Endodermal cell (in vitro differentiated cells): ENCODE measurements at regions not wholly inside any gene's neighbourhood (a gene's known extent, or its start where the extent isn't known, plus 50 kb on each side); places are given as distances from the start of the nearest gene placed in this dataset.

Experiments used
- DNase-seq: peaks from one replicate; pipeline ENCODE4 v3.0.0-alpha.2; 2017
- H3K27ac ChIP-seq: 2 replicates; pipeline ENCODE4 v1.5.1; 2013; ENCODE audit warnings: mild to moderate bottlenecking, low read depth, low read length, moderate library complexity
- H3K27me3 ChIP-seq: 2 replicates; pipeline ENCODE4 v1.6.1; 2013; ENCODE audit warnings: mild to moderate bottlenecking, low read length, moderate library complexity; ENCODE audit not compliant: insufficient read depth, control insufficient read depth, poor library complexity, severe bottlenecking
- H3K36me3 ChIP-seq: 2 replicates; pipeline ENCODE4 v1.7.0; 2013; ENCODE audit warnings: mild to moderate bottlenecking, low read length, moderate library complexity; ENCODE audit not compliant: control insufficient read depth, insufficient read depth
- H3K4me1 ChIP-seq: one replicate; pipeline ENCODE4 v1.7.0; 2013; ENCODE audit warnings: low read length; ENCODE audit not compliant: control insufficient read depth, insufficient read depth
- H3K4me3 ChIP-seq: 2 replicates; pipeline ENCODE4 v1.5.1; 2013; ENCODE audit warnings: mild to moderate bottlenecking, low read length, moderate library complexity
- H3K9ac ChIP-seq: 2 replicates; pipeline ENCODE4 v1.6.1; 2013; ENCODE audit warnings: mild to moderate bottlenecking, low read length, moderate library complexity; ENCODE audit not compliant: poor library complexity, severe bottlenecking; ENCODE audit errors: extremely low read depth
- H3K9me3 ChIP-seq: 2 replicates; pipeline ENCODE4 v1.6.1; 2013; ENCODE audit warnings: mild to moderate bottlenecking, low read length, moderate library complexity; ENCODE audit not compliant: control insufficient read depth
- H3K27ac Mint-ChIP-seq: 2 replicates; pipeline ENCODE4 v1.8.0; 2020; ENCODE audit warnings: mixed read lengths
- H3K27me3 Mint-ChIP-seq: 2 replicates; pipeline ENCODE4 v1.8.0; 2021; ENCODE audit warnings: mild to moderate bottlenecking, mixed read lengths; ENCODE audit not compliant: insufficient read depth
- H3K36me3 Mint-ChIP-seq: 2 replicates; pipeline ENCODE4 v1.8.0; 2020; ENCODE audit warnings: low read depth, mixed read lengths
- H3K4me1 Mint-ChIP-seq: 2 replicates; pipeline ENCODE4 v1.8.0; 2020; ENCODE audit warnings: mixed read lengths
- H3K4me3 Mint-ChIP-seq: 2 replicates; pipeline ENCODE4 v1.8.0; 2020; ENCODE audit warnings: mild to moderate bottlenecking, moderate library complexity, mixed read lengths
- H3K9me3 Mint-ChIP-seq: 2 replicates; pipeline ENCODE4 v1.8.0; 2020; ENCODE audit warnings: mild to moderate bottlenecking, mixed read lengths
- WGBS, 2 experiments: methylation state at CpG; one replicate each; pipeline versions ENCODE4 v1.1.5 to v1.1.7; 2013; ENCODE audit warnings: missing lambda C conversion rate in 2 of 2, mixed read lengths in 1 of 2; ENCODE audit not compliant: insufficient coverage in 1 of 2, insufficient read length in 1 of 2; 5-methylcytosine and 5-hydroxymethylcytosine counted together
- TF ChIP-seq, protein P1 (sequence below): fragments of 200-600 bp; sonication (generic); conservative IDR thresholded peaks from 2 replicates; pipeline ENCODE4 v1.5.0; 2021; ENCODE audit warnings: antibody characterized with exemption, mild to moderate bottlenecking

DNA sequence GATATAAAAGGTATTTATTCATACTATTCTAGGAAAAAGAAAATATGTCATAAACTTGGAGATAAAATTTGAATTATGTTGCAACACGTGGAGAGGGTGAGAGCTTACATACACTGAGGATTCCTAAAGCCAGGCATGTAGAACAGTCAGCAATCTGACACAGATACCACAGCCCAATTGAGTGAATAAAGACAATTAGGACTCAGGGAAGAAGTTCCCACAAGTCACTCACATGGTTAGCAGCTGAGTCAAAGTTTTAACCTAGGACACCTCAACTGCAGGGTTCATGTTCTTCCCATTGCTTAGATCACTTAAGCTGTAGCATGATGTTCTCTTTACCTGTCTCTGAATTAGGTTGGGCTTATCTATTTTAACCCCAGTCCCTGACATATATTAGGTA lies 189.5 kb downstream of the CMPK2 start:
- Histone ChIP-seq H3K36me3 (no peaks in the 10 kb centered on the region), H3K9ac (no peak overlapping the region), H3K27me3 (no peaks in the 10 kb centered on the region), H3K9me3 (no peaks in the 10 kb centered on the region), H3K27ac (no peak overlapping the region), H3K4me3 (no peak overlapping the region), H3K4me1 (peaks cover 4% of the 10 kb centered on the region)
- Mint-ChIP-seq H3K4me3 (no peak overlapping the region), H3K27ac (no peak overlapping the region), H3K36me3 (no peaks in the 10 kb centered on the region), H3K9me3 (no peaks in the 10 kb centered on the region), H3K4me1 (peaks cover 8% of the 10 kb centered on the region), H3K27me3 (no peaks in the 10 kb centered on the region)
- DNase-seq = no peak
- 83 to 85% methylated on average over 1 of the region's 1 CpG for WGBS, 2 experiments
- TF ChIP-seq, protein P1, sequence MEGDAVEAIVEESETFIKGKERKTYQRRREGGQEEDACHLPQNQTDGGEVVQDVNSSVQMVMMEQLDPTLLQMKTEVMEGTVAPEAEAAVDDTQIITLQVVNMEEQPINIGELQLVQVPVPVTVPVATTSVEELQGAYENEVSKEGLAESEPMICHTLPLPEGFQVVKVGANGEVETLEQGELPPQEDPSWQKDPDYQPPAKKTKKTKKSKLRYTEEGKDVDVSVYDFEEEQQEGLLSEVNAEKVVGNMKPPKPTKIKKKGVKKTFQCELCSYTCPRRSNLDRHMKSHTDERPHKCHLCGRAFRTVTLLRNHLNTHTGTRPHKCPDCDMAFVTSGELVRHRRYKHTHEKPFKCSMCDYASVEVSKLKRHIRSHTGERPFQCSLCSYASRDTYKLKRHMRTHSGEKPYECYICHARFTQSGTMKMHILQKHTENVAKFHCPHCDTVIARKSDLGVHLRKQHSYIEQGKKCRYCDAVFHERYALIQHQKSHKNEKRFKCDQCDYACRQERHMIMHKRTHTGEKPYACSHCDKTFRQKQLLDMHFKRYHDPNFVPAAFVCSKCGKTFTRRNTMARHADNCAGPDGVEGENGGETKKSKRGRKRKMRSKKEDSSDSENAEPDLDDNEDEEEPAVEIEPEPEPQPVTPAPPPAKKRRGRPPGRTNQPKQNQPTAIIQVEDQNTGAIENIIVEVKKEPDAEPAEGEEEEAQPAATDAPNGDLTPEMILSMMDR = no peak

DNA sequence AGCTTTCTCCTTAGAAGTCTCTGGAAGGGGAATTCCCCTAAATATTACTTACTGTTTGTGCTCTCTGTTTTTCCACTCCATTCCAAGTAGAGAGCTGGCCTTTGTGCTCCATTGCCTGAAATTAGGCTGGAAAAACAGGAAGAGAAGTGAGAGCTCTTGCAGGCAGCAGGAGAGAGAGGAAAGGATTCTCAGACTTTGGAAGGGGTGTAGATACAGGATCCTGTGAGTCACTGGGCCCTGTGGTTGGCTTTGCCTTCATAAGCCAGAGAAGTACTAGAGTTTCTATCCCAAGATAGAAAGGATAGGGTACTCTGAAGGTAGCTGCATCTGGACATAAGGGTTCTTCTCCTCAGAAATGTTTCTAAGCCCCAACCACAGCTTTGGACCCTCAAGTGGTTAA lies 188.9 kb downstream of the CMPK2 start:
- H3K27ac Mint-ChIP-seq = no peak overlapping the region
- no peaks in the 10 kb centered on the region for H3K27me3 Mint-ChIP-seq
- Histone ChIP-seq H3K27ac (no peak overlapping the region), H3K9ac (no peak overlapping the region), H3K36me3 (no peaks in the 10 kb centered on the region), H3K27me3 (no peaks in the 10 kb centered on the region), H3K4me3 (no peak overlapping the region), H3K4me1 (peaks cover 4% of the 10 kb centered on the region), H3K9me3 (no peaks in the 10 kb centered on the region)
- TF ChIP-seq, protein P1 = no peak
- H3K9me3 Mint-ChIP-seq = no peaks in the 10 kb centered on the region
- no peaks in the 10 kb centered on the region for H3K36me3 Mint-ChIP-seq
- H3K4me1 Mint-ChIP-seq = peaks cover 13% of the 10 kb centered on the region
- H3K4me3 Mint-ChIP-seq = no peak overlapping the region
- DNase-seq = no peak

DNA sequence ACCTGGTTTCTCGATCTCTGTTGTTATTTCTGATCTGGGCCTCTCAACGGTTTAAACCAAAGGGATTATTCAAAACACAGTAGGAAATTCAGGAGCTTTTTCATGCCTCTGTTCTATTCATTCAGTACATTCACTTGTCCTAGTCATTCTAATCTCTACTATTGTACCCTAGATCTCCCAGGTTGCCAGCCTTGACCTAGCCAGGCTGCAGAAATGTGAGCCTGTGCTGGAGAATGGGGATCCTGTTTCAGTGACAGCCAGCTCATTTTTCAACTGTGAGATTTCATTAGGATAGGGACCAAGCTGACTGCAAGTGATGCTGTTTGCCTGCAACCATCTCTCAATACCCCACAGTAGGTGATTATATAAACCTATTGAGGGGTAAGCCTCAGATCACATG lies 186.2 kb downstream of the CMPK2 start:
- no peaks in the 10 kb centered on the region for H3K9me3 ChIP-seq
- no peak overlapping the region for H3K9ac ChIP-seq
- Mint-ChIP-seq H3K36me3 (no peaks in the 10 kb centered on the region), H3K9me3 (no peaks in the 10 kb centered on the region), H3K27ac (no peak overlapping the region), H3K27me3 (no peaks in the 10 kb centered on the region), H3K4me3 (no peak overlapping the region), H3K4me1 (peaks cover 15% of the 10 kb centered on the region)
- TF ChIP-seq, protein P1 = no peak
- H3K36me3 ChIP-seq = no peaks in the 10 kb centered on the region
- H3K27me3 ChIP-seq = no peaks in the 10 kb centered on the region
- peaks cover 4% of the 10 kb centered on the region for H3K4me1 ChIP-seq
- H3K27ac ChIP-seq = peak overlapping the region; percentile 10
- no peak overlapping the region for H3K4me3 ChIP-seq
- 44 to 60% methylated on average over 2 of the region's 2 CpGs for WGBS, 2 experiments
- DNase-seq = no peak
